ENCODE measurements at regions not wholly inside any gene's neighbourhood (a gene's known extent, or its start where the extent isn't known, plus 50 kb on each side); places are given as distances from the start of the nearest gene placed in this dataset.
"Not testable (repeated sequence)": the region's sequence is repeated elsewhere in the genome, so short reads cannot be mapped to it uniquely, and the experiment has no call there.

- not testable (repeated sequence) for TF ChIP-seq CTCF, EZH2, EZH2phosphoT487 (IDR thresholded peaks at IDR 0.05)
These were observed 206.9 kb upstream of the IRF2BP2 start for GRCh38 chr1:234816864-234817263.

Data from neural progenitor cell (in vitro differentiated cells).